ENCODE measurements at regions not wholly inside any gene's neighbourhood (a gene's known extent, or its start where the extent isn't known, plus 50 kb on each side); places are given as distances from the start of the nearest gene placed in this dataset.

DNA sequence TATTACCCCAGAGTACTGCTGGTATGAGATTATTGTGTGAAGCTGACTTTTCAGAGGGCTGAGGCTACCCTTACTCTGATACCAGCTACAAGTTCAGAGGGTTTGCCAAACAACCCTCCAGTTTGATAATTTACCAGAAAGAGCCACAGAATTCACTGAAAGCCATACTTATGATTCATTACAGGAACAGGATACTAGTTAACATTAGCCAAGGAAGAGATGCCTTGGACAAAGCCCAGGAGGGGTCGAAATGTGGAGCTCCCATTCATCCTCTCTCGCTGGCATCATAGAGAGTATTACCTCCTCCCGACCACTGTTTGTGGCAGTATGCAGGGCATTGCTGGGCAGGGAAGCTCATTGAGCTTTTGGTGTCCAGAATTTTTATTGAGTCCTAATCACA, 364.3 kb downstream of the KCNRG start (continued):
- no peak for TF ChIP-seq YY1 (tag by site-specific recombination; IDR thresholded peaks at IDR 0.05)
- no peak for TF ChIP-seq ZNF473 (tag by site-specific recombination; IDR thresholded peaks at IDR 0.05)
- TF ChIP-seq ZNF19 (tag by site-specific recombination; IDR thresholded peaks at IDR 0.05; ENCODE audit: low read depth) = no peak
- TF ChIP-seq ZNF514 (tag by site-specific recombination; IDR thresholded peaks at IDR 0.05) = no peak
- TF ChIP-seq ZNF169 (tag by site-specific recombination; IDR thresholded peaks at IDR 0.05) = no peak

DNA sequence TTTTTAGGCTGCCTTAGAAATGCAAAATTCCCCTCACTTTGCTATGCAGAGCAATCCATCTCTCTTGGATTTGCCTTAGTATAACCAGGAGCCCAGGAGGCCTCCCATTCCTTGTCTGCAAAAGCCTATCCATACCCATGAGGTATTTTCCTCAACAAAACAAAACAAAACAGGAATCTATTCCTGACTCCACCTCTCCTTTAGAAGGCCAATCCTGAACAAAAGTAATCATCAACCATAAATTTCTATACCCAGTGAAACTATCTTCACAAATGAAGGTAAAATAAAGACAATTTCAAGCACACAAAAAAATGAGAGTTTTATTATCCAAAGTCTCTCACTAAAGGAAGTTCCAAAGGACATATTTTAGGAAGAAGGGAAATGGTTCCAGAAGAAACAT, 365.7 kb downstream of the KCNRG start:
- no peaks in the 10 kb centered on the region for H3K9me3 ChIP-seq (ENCODE audit: control insufficient read depth, insufficient read depth, low read depth, low read length)
- no peaks in the 10 kb centered on the region for H3K36me3 ChIP-seq (ENCODE audit: control insufficient read depth in 2 of 2, insufficient read depth in 1 of 2, low read length in 2 of 2)
- ChIA-PET CTCF (no interaction called here), POLR2A (no interaction called here)
- TF ChIP-seq, protein P1, sequence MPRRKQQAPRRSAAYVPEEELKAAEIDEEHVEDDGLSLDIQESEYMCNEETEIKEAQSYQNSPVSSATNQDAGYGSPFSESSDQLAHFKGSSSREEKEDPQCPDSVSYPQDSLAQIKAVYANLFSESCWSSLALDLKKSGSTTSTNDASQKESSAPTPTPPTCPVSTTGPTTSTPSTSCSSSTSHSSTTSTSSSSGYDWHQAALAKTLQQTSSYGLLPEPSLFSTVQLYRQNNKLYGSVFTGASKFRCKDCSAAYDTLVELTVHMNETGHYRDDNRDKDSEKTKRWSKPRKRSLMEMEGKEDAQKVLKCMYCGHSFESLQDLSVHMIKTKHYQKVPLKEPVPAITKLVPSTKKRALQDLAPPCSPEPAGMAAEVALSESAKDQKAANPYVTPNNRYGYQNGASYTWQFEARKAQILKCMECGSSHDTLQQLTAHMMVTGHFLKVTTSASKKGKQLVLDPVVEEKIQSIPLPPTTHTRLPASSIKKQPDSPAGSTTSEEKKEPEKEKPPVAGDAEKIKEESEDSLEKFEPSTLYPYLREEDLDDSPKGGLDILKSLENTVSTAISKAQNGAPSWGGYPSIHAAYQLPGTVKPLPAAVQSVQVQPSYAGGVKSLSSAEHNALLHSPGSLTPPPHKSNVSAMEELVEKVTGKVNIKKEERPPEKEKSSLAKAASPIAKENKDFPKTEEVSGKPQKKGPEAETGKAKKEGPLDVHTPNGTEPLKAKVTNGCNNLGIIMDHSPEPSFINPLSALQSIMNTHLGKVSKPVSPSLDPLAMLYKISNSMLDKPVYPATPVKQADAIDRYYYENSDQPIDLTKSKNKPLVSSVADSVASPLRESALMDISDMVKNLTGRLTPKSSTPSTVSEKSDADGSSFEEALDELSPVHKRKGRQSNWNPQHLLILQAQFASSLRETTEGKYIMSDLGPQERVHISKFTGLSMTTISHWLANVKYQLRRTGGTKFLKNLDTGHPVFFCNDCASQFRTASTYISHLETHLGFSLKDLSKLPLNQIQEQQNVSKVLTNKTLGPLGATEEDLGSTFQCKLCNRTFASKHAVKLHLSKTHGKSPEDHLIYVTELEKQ (tag by site-specific recombination; IDR thresholded peaks at IDR 0.05; ENCODE audit: borderline replicate concordance) = no peak
- peak; percentile 48 for TF ChIP-seq SETDB1 (IDR thresholded peaks at IDR 0.05; ENCODE audit: insufficient read length, low read length)
- H3K27ac ChIP-seq (ENCODE audit: extremely low read depth, low read depth, low read length) = no peak overlapping the region
- H3K4me3 ChIP-seq (ENCODE audit: low read depth, low read length) = no peak overlapping the region
- 0 out of 2 replicates have a peak, but pooled peaks cover 4% of the 10 kb centered on the region for H3K4me1 ChIP-seq (ENCODE audit: control insufficient read depth, insufficient read depth, low read length)

DNA sequence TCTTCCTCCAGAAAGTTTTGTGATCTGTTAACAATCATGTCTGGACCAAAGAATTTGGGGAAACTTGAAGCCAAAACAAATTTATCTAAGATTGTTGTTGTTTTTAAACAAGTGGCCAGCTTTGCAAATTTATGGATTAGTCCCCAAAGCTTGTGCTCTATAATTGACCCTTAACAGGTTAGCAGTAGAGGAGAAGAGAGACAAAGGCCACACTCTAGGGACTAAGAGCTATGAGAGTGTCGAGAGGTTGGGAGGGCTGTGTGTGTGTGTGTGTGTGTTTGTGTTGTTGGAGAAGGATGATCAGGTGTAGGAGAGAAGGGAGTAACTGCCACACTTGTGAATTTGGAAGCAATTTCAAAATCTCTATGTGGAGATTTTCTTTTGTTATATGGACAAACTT, 367.3 kb downstream of the KCNRG start:
- Histone ChIP-seq H3K4me3 (ENCODE audit: low read depth, low read length) (no peak overlapping the region), H3K36me3 (ENCODE audit: control insufficient read depth in 2 of 2, insufficient read depth in 1 of 2, low read length in 2 of 2) (no peaks in the 10 kb centered on the region), H3K27ac (ENCODE audit: extremely low read depth, low read depth, low read length) (no peak overlapping the region), H3K4me1 (ENCODE audit: control insufficient read depth, insufficient read depth, low read length) (peaks cover 10% of the 10 kb centered on the region; the same call in 1 of the 2 replicates), H3K9me3 (ENCODE audit: control insufficient read depth, insufficient read depth, low read depth, low read length) (no peaks in the 10 kb centered on the region)
- ChIA-PET CTCF (no interaction called here), POLR2A (no interaction called here)
- TF ChIP-seq KLF1 (tag by site-specific recombination; IDR thresholded peaks at IDR 0.05) = no peak
- TF ChIP-seq SP3 (tag by site-specific recombination; IDR thresholded peaks at IDR 0.05) = no peak
- no peak for TF ChIP-seq ZNF830 (tag by site-specific recombination; IDR thresholded peaks at IDR 0.05; ENCODE audit: low read depth)
- TF ChIP-seq, protein P2, sequence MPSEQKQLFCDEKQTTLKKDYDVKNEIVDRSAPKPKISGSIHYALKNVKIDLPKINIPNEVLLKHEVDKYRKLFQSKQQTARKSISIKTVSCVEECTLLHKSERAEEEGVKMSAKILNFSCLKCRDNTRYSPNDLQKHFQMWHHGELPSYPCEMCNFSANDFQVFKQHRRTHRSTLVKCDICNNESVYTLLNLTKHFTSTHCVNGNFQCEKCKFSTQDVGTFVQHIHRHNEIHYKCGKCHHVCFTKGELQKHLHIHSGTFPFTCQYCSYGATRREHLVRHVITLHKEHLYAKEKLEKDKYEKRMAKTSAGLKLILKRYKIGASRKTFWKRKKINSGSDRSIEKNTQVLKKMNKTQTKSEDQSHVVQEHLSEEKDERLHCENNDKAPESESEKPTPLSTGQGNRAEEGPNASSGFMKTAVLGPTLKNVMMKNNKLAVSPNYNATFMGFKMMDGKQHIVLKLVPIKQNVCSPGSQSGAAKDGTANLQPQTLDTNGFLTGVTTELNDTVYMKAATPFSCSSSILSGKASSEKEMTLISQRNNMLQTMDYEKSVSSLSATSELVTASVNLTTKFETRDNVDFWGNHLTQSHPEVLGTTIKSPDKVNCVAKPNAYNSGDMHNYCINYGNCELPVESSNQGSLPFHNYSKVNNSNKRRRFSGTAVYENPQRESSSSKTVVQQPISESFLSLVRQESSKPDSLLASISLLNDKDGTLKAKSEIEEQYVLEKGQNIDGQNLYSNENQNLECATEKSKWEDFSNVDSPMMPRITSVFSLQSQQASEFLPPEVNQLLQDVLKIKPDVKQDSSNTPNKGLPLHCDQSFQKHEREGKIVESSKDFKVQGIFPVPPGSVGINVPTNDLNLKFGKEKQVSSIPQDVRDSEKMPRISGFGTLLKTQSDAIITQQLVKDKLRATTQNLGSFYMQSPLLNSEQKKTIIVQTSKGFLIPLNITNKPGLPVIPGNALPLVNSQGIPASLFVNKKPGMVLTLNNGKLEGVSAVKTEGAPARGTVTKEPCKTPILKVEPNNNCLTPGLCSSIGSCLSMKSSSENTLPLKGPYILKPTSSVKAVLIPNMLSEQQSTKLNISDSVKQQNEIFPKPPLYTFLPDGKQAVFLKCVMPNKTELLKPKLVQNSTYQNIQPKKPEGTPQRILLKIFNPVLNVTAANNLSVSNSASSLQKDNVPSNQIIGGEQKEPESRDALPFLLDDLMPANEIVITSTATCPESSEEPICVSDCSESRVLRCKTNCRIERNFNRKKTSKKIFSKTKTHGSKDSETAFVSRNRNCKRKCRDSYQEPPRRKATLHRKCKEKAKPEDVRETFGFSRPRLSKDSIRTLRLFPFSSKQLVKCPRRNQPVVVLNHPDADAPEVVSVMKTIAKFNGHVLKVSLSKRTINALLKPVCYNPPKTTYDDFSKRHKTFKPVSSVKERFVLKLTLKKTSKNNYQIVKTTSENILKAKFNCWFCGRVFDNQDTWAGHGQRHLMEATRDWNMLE (tag by site-specific recombination; conservative IDR thresholded peaks at IDR 0.05; ENCODE audit: low read depth) = no peak
- TF ChIP-seq, protein P3, sequence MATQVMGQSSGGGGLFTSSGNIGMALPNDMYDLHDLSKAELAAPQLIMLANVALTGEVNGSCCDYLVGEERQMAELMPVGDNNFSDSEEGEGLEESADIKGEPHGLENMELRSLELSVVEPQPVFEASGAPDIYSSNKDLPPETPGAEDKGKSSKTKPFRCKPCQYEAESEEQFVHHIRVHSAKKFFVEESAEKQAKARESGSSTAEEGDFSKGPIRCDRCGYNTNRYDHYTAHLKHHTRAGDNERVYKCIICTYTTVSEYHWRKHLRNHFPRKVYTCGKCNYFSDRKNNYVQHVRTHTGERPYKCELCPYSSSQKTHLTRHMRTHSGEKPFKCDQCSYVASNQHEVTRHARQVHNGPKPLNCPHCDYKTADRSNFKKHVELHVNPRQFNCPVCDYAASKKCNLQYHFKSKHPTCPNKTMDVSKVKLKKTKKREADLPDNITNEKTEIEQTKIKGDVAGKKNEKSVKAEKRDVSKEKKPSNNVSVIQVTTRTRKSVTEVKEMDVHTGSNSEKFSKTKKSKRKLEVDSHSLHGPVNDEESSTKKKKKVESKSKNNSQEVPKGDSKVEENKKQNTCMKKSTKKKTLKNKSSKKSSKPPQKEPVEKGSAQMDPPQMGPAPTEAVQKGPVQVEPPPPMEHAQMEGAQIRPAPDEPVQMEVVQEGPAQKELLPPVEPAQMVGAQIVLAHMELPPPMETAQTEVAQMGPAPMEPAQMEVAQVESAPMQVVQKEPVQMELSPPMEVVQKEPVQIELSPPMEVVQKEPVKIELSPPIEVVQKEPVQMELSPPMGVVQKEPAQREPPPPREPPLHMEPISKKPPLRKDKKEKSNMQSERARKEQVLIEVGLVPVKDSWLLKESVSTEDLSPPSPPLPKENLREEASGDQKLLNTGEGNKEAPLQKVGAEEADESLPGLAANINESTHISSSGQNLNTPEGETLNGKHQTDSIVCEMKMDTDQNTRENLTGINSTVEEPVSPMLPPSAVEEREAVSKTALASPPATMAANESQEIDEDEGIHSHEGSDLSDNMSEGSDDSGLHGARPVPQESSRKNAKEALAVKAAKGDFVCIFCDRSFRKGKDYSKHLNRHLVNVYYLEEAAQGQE (tag by site-specific recombination; IDR thresholded peaks at IDR 0.05) = no peak
- no peak for TF ChIP-seq ZNF335 (tag by site-specific recombination; conservative IDR thresholded peaks at IDR 0.05)
- TF ChIP-seq ZNF248 (tag by site-specific recombination; IDR thresholded peaks at IDR 0.05) = no peak
- TF ChIP-seq, protein P4, sequence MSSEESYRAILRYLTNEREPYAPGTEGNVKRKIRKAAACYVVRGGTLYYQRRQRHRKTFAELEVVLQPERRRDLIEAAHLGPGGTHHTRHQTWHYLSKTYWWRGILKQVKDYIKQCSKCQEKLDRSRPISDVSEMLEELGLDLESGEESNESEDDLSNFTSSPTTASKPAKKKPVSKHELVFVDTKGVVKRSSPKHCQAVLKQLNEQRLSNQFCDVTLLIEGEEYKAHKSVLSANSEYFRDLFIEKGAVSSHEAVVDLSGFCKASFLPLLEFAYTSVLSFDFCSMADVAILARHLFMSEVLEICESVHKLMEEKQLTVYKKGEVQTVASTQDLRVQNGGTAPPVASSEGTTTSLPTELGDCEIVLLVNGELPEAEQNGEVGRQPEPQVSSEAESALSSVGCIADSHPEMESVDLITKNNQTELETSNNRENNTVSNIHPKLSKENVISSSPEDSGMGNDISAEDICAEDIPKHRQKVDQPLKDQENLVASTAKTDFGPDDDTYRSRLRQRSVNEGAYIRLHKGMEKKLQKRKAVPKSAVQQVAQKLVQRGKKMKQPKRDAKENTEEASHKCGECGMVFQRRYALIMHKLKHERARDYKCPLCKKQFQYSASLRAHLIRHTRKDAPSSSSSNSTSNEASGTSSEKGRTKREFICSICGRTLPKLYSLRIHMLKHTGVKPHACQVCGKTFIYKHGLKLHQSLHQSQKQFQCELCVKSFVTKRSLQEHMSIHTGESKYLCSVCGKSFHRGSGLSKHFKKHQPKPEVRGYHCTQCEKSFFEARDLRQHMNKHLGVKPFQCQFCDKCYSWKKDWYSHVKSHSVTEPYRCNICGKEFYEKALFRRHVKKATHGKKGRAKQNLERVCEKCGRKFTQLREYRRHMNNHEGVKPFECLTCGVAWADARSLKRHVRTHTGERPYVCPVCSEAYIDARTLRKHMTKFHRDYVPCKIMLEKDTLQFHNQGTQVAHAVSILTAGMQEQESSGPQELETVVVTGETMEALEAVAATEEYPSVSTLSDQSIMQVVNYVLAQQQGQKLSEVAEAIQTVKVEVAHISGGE (tag by site-specific recombination; conservative IDR thresholded peaks at IDR 0.05; ENCODE audit: low read depth) = no peak
- TF ChIP-seq ZNF24 (tag by site-specific recombination; IDR thresholded peaks at IDR 0.05) = no peak
- no peak for TF ChIP-seq ZBTB7A (tag by site-specific recombination; IDR thresholded peaks at IDR 0.05; ENCODE audit: low read depth)
- no peak for TF ChIP-seq ZNF654 (tag by site-specific recombination; IDR thresholded peaks at IDR 0.05; ENCODE audit: low read depth)
- TF ChIP-seq ZNF366 (tag by site-specific recombination; conservative IDR thresholded peaks at IDR 0.05) = no peak

Measured in HEK293 (cell line).